A673 (cell line): ENCODE measurements at regions not wholly inside any gene's neighbourhood (a gene's known extent, or its start where the extent isn't known, plus 50 kb on each side); places are given as distances from the start of the nearest gene placed in this dataset.

Experiments used
- BruUV-seq: library from RNA; stranded (reverse); fragments of 400-500 nt; replicated peaks from 2 replicates; lab custom pipeline; 2021; lab: Mats Ljungman, UMichigan
- CTCF ChIA-PET: fragments of 300-600 bp; sonication (Branson Sonifier 250); formaldehyde crosslinking; loops from one replicate; lab custom pipeline; 2022; ENCODE audit warnings: antibody characterized with exemption; lab: Charles Lee
- POLR2A ChIA-PET: fragments of 300-600 bp; sonication (Branson Sonifier 250); formaldehyde crosslinking; loops from one replicate; lab custom pipeline; 2022; ENCODE audit warnings: antibody characterized with exemption; ENCODE audit not compliant: low non-redundant PET; lab: Charles Lee
- DNase-seq: peaks from one replicate; pipeline ENCODE4 v3.0.0-alpha.2; 2015; ENCODE audit warnings: low spot score
- H3K27ac ChIP-seq: fragments of 200-600 bp; sonication (generic); 2 replicates; pipeline ENCODE4 v1.5.1; 2016; ENCODE audit warnings: mixed run types, low read depth, mild to moderate bottlenecking, mixed read lengths, antibody characterized with exemption, low read length; ENCODE audit not compliant: poor library complexity, severe bottlenecking
- H3K27me3 ChIP-seq: fragments of 200-600 bp; sonication (generic); replicated peaks from 2 replicates; pipeline ENCODE4 v1.6.1; 2017; ENCODE audit warnings: mixed run types, low read depth, mild to moderate bottlenecking, mixed read lengths, antibody characterized with exemption, low read length; ENCODE audit not compliant: insufficient read depth, poor library complexity
- H3K36me3 ChIP-seq: fragments of 200-600 bp; sonication (generic); 2 replicates; pipeline ENCODE4 v1.6.1; 2016; ENCODE audit warnings: mixed run types, mild to moderate bottlenecking, mixed read lengths, antibody characterized with exemption, low read length; ENCODE audit not compliant: insufficient read depth, poor library complexity, severe bottlenecking
- H3K4me1 ChIP-seq: fragments of 200-600 bp; sonication (generic); 2 replicates; pipeline ENCODE4 v1.6.1; 2017; ENCODE audit warnings: mixed run types, mild to moderate bottlenecking, mixed read lengths, antibody characterized with exemption, low read length; ENCODE audit not compliant: insufficient read depth, poor library complexity, severe bottlenecking
- H3K4me3 ChIP-seq: fragments of 200-600 bp; sonication (generic); 2 replicates; pipeline ENCODE4 v1.5.1; 2016; ENCODE audit warnings: low read depth, mixed run types, mild to moderate bottlenecking, mixed read lengths, low read length; ENCODE audit not compliant: poor library complexity, severe bottlenecking
- H3K9me3 ChIP-seq: fragments of 200-600 bp; sonication (generic); 2 replicates; pipeline ENCODE4 v1.6.1; 2016; ENCODE audit warnings: mixed run types, low read depth, mild to moderate bottlenecking, mixed read lengths, antibody characterized with exemption, low read length; ENCODE audit not compliant: poor library complexity, severe bottlenecking
- EZH2 ChIP-seq: fragments of 200-600 bp; sonication (generic); IDR thresholded peaks from 2 replicates; pipeline ENCODE4 v1.6.1; 2017; ENCODE audit warnings: borderline replicate concordance, low read depth, mild to moderate bottlenecking, mixed read lengths, antibody characterized with exemption, low read length; ENCODE audit not compliant: poor library complexity, severe bottlenecking
- intact Hi-C: fragments of 100-400 bp; cut with micrococcal nuclease; formaldehyde crosslinking; loops from one replicate; pipeline ENCODE4 v1.10.0; 2022; ENCODE audit not compliant: unreplicated experiment
- TF ChIP-seq, protein P1 (sequence below): fragments of 300-800, 200-600 bp; sonication (generic); conservative IDR thresholded peaks from 2 replicates; pipeline ENCODE4 v1.5.1; 2017; ENCODE audit warnings: low read depth, mild to moderate bottlenecking, antibody characterized with exemption, low read length, moderate library complexity, mixed read lengths

DNA sequence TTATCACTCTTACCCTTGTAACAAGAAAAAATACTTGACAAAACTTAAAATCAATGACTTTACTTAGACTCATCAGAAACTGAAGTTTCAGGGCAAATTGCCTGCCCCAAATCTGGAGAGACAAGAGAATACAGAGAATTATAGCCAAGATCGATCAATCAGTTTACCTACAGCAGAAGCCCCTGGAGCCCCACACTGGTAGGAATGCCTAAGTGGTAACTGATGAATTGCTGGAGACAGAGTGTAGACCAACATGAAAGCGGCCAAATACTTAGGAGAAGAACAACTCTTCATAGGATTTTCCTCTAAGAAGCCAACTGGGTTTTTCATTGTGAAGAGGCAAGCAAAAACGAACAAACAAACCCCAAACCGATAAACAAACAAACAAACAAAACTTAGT lies 1430.0 kb downstream of the EFNB2 start:
- POLR2A ChIA-PET, result no interaction called here
- BruUV-seq, result no TSS peak
- no peak for TF ChIP-seq EZH2
- TF ChIP-seq, protein P1, sequence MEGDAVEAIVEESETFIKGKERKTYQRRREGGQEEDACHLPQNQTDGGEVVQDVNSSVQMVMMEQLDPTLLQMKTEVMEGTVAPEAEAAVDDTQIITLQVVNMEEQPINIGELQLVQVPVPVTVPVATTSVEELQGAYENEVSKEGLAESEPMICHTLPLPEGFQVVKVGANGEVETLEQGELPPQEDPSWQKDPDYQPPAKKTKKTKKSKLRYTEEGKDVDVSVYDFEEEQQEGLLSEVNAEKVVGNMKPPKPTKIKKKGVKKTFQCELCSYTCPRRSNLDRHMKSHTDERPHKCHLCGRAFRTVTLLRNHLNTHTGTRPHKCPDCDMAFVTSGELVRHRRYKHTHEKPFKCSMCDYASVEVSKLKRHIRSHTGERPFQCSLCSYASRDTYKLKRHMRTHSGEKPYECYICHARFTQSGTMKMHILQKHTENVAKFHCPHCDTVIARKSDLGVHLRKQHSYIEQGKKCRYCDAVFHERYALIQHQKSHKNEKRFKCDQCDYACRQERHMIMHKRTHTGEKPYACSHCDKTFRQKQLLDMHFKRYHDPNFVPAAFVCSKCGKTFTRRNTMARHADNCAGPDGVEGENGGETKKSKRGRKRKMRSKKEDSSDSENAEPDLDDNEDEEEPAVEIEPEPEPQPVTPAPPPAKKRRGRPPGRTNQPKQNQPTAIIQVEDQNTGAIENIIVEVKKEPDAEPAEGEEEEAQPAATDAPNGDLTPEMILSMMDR, result no peak
- no peak overlapping the region for H3K27ac ChIP-seq
- no peaks in the 10 kb centered on the region for H3K9me3 ChIP-seq
- H3K27me3 ChIP-seq, result no peaks in the 10 kb centered on the region
- CTCF ChIA-PET, result no interaction called here
- H3K36me3 ChIP-seq, result no peaks in the 10 kb centered on the region
- DNase-seq, result no peak
- no peak overlapping the region for H3K4me3 ChIP-seq
- intact Hi-C loops, result no loop called here
- no peaks in the 10 kb centered on the region for H3K4me1 ChIP-seq

DNA sequence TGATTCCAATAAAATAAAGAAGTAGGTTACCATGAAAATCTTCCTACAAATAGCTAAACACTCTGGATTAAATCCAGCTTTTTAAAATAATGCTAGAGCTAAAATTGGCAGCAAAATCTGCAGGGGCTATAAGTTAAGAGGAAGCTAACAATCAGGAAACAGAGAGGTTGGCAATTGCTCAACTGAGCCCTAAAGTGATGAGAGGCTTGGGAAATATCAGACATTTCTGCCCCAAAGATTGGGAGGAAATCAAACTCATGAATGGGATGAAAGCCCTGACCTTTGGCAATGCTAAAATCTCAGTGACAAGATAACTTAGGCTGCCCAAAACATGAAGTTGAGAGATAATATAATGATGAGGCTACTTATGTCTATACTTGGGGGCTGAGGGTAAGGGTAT lies 1437.9 kb downstream of the EFNB2 start:
- H3K36me3 ChIP-seq, result no peaks in the 10 kb centered on the region
- CTCF ChIA-PET, result no interaction called here
- no peak for DNase-seq
- intact Hi-C loops, result no loop called here
- no TSS peak for BruUV-seq
- no peak overlapping the region for H3K27ac ChIP-seq
- no peaks in the 10 kb centered on the region for H3K27me3 ChIP-seq
- no peaks in the 10 kb centered on the region for H3K9me3 ChIP-seq
- no peaks in the 10 kb centered on the region for H3K4me1 ChIP-seq
- no peak overlapping the region for H3K4me3 ChIP-seq
- POLR2A ChIA-PET, result no interaction called here
- no peak for TF ChIP-seq EZH2
- TF ChIP-seq, protein P1, result no peak

DNA sequence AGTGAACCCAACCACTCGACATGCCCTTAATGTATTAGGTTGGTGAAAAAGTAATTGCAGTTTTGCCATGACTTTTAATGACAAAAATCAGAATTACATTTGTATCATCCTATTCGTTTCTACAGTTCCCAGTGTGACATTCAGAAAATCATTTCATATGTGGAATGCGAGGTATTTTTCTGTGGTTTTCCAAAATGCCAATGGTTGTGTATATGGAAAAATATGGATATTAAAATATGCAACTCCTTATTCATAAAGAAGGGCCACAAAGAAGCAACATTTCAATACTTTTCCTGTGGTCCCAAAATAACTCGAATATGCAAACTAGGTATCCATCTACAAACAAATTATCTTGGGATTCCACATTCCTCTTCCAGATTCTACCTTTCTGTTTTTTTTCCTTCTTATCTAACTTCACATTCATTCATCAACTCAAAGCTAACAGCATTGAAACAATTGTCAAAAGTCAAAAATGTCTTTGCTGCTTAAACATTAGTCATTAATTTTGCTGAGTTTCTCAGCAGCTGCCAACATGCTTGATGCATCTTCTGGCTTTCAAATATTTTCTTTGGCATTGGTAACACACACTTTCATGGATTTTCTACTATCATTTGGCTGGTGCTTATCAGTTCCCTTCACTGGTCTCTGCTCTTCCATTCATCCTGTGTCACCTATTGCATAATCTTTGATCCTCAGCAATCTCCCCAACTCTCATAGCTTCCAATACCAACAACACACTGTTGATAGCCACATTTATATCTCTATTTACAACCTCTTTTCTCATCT lies 1445.4 kb downstream of the EFNB2 start:
- H3K27ac ChIP-seq, result no peak overlapping the region
- ChIA-PET POLR2A (no interaction called here), CTCF (no interaction called here)
- no peaks in the 10 kb centered on the region for H3K9me3 ChIP-seq
- intact Hi-C loops, result no loop called here
- no peaks in the 10 kb centered on the region for H3K36me3 ChIP-seq
- H3K4me1 ChIP-seq, result no peaks in the 10 kb centered on the region
- no peak for DNase-seq
- H3K27me3 ChIP-seq, result no peaks in the 10 kb centered on the region
- TF ChIP-seq EZH2, result no peak
- TF ChIP-seq, protein P1, result no peak
- BruUV-seq, result no TSS peak
- no peak overlapping the region for H3K4me3 ChIP-seq
